ENCODE measurements at regions not wholly inside any gene's neighbourhood (a gene's known extent, or its start where the extent isn't known, plus 50 kb on each side); places are given as distances from the start of the nearest gene placed in this dataset.

DNA sequence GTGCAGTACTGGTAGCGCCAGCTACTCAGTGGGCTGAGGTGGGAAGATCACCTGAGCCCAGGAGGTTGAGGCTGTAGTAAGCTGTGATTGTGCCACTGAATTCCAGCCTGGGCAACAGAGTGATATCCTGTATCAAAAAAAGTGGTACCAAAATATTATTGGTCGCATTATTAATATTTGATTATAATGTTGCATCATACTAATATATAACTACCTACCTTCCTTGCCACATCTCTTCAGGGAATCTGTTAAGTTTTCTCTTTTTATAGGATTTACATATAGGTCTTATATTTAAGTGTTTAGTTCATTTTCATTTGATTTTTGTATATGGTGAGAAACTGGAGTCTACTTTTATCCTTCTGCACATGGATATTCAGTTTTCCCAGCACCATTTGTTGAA lies 66.3 kb upstream of the PHACTR3 start:
- H3K4me3 ChIP-seq (ENCODE audit: low read depth, low read length): no peak overlapping the region
- TF ChIP-seq POLR2A (IDR thresholded peaks at IDR 0.05; ENCODE audit: extremely low read depth, insufficient read length) (no peak), MAX (IDR thresholded peaks at IDR 0.05; ENCODE audit: low read depth, low read length) (no peak), MYC (IDR thresholded peaks at IDR 0.05; ENCODE audit: low read depth, low read length) (no peak)
- TF ChIP-seq, protein P1, sequence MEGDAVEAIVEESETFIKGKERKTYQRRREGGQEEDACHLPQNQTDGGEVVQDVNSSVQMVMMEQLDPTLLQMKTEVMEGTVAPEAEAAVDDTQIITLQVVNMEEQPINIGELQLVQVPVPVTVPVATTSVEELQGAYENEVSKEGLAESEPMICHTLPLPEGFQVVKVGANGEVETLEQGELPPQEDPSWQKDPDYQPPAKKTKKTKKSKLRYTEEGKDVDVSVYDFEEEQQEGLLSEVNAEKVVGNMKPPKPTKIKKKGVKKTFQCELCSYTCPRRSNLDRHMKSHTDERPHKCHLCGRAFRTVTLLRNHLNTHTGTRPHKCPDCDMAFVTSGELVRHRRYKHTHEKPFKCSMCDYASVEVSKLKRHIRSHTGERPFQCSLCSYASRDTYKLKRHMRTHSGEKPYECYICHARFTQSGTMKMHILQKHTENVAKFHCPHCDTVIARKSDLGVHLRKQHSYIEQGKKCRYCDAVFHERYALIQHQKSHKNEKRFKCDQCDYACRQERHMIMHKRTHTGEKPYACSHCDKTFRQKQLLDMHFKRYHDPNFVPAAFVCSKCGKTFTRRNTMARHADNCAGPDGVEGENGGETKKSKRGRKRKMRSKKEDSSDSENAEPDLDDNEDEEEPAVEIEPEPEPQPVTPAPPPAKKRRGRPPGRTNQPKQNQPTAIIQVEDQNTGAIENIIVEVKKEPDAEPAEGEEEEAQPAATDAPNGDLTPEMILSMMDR (IDR thresholded peaks at IDR 0.05; ENCODE audit: low read depth, low read length): no peak
- no peak for DNase-seq (ENCODE audit: low read depth)

DNA sequence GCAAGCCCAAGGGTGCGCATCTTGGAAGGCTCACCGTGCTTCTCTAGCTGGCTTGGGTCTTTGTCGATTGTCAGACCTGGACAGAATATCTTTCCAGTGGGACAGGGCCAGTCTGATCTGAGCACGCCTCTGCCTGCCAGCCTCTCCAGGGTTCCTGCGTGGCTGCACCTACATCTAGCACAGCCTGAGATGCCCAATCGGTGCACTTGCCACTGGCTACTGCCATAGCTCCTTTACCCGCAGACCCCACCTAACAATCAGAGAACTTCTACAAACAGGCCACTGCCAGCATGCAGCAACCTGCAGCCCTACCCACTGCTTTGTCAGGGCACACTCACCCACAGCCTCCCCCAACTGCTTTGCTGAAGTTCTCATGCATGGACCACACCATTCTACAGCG lies 56.7 kb upstream of the PHACTR3 start:
- H3K4me3 ChIP-seq (ENCODE audit: low read depth, low read length): no peak overlapping the region
- DNase-seq (ENCODE audit: low read depth): no peak
- TF ChIP-seq POLR2A (IDR thresholded peaks at IDR 0.05; ENCODE audit: extremely low read depth, insufficient read length): no peak

Data from NB4 (cell line).